SU-DHL-6 (cell line): ENCODE measurements at regions not wholly inside any gene's neighbourhood (a gene's known extent, or its start where the extent isn't known, plus 50 kb on each side); places are given as distances from the start of the nearest gene placed in this dataset.

Source experiments
- H2AFZ ChIP-seq: fragments of 200-600 bp; sonication (generic); 2 replicates; pipeline ENCODE4 v1.6.1; 2014; ENCODE audit warnings: low read depth, mild to moderate bottlenecking, moderate library complexity, mixed read lengths, antibody characterized with exemption, low read length; ENCODE audit not compliant: severe bottlenecking
- H3F3A ChIP-seq: fragments of 200-600 bp; shearing (Covaris generic); 2 replicates; pipeline ENCODE4 v1.6.0; 2016; ENCODE audit warnings: antibody characterized with exemption, mild to moderate bottlenecking; ENCODE audit not compliant: insufficient read depth
- H3K27ac ChIP-seq: fragments of 200-600 bp; sonication (generic); 2 replicates; pipeline ENCODE4 v1.5.1; 2016; ENCODE audit warnings: low read depth, mild to moderate bottlenecking, low read length, moderate library complexity, mixed read lengths
- H3K27me3 ChIP-seq: fragments of 200-600 bp; sonication (generic), shearing (Covaris generic); 2 replicates; pipeline ENCODE4 v1.6.0; 2014; ENCODE audit warnings: mild to moderate bottlenecking, low read length
- H3K36me3 ChIP-seq: fragments of 200-600 bp; sonication (generic); 2 replicates; pipeline ENCODE4 v1.6.1; 2014; ENCODE audit warnings: mild to moderate bottlenecking, low read length, mixed read lengths
- H3K4me2 ChIP-seq: fragments of 300-600, 200-600 bp; shearing (Covaris generic), sonication (generic); 2 replicates; pipeline ENCODE4 v1.6.0; 2014; ENCODE audit warnings: low read length, low read depth, mild to moderate bottlenecking; ENCODE audit not compliant: poor library complexity, severe bottlenecking
- H3K4me3 ChIP-seq: fragments of 200-600 bp; sonication (generic); 2 replicates; pipeline ENCODE4 v1.5.1; 2014; ENCODE audit warnings: antibody characterized with exemption, low read length, mild to moderate bottlenecking, mixed read lengths; ENCODE audit not compliant: insufficient read depth, poor library complexity, severe bottlenecking
- H3K79me2 ChIP-seq: fragments of 200-600 bp; sonication (generic); 2 replicates; pipeline ENCODE4 v1.6.1; 2014; ENCODE audit warnings: mild to moderate bottlenecking, low read length, moderate library complexity; ENCODE audit not compliant: insufficient read depth
- H3K9ac ChIP-seq: fragments of 200-600 bp; sonication (generic); 2 replicates; pipeline ENCODE4 v1.7.0; 2014; ENCODE audit warnings: mild to moderate bottlenecking, low read length
- H3K9me2 ChIP-seq: fragments of 200-600 bp; sonication (generic); replicated peaks from 2 replicates; pipeline ENCODE4 v1.6.1; 2014; ENCODE audit warnings: low read length; ENCODE audit not compliant: insufficient read depth
- H3K9me3 ChIP-seq: fragments of 200-600 bp; sonication (generic); 2 replicates; pipeline ENCODE4 v1.6.1; 2014; ENCODE audit warnings: low read length, mixed read lengths; ENCODE audit not compliant: insufficient read depth
- H4K20me1 ChIP-seq: fragments of 200-600 bp; sonication (generic); 2 replicates; pipeline ENCODE4 v1.6.1; 2014; ENCODE audit warnings: low read depth, mild to moderate bottlenecking, antibody characterized with exemption, low read length, moderate library complexity, mixed read lengths
- EZH2phosphoT487 ChIP-seq: fragments of 200-600 bp; sonication (generic), shearing (Covaris generic); conservative IDR thresholded peaks from 2 replicates; pipeline ENCODE4 v1.6.1; 2018; ENCODE audit warnings: mild to moderate bottlenecking, antibody characterized with exemption, low read length, moderate library complexity, mixed read lengths
- TF ChIP-seq, protein P1 (sequence below): fragments of 200-600 bp; sonication (generic); IDR thresholded peaks from one replicate; pipeline ENCODE4 v1.5.1; 2017; ENCODE audit warnings: antibody characterized with exemption, mild to moderate bottlenecking, low read length, moderate library complexity; ENCODE audit not compliant: insufficient read depth, poor library complexity, severe bottlenecking

DNA sequence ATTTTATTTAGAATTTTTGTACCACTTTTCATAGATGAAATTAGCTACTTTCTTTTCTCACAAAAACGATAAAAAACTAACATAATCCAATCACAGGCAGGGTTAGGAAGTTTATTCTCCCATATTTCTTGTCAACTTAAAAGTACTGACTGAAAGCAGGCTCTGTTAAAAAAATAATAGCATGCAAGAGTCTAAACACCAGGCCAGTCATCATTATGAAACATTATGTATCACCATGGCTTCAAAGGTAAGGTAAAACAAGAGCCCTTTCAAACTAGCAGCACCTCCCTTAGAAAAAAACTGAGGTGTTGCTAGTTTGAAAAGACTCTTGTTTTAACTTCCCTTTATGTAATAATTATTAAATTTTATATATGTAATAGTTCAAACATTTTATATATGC is 848.0 kb downstream of the RNF144A start:
- H4K20me1 ChIP-seq = no peaks in the 10 kb centered on the region
- no peaks in the 10 kb centered on the region for H3K9me2 ChIP-seq
- no peaks in the 10 kb centered on the region; the same call in 1 of the 2 replicates for H3K9me3 ChIP-seq
- no peaks in the 10 kb centered on the region for H3F3A ChIP-seq
- H2AFZ ChIP-seq = no peak overlapping the region
- H3K79me2 ChIP-seq = no peaks in the 10 kb centered on the region
- no peak overlapping the region for H3K27ac ChIP-seq
- TF ChIP-seq EZH2phosphoT487 = no peak
- TF ChIP-seq, protein P1, sequence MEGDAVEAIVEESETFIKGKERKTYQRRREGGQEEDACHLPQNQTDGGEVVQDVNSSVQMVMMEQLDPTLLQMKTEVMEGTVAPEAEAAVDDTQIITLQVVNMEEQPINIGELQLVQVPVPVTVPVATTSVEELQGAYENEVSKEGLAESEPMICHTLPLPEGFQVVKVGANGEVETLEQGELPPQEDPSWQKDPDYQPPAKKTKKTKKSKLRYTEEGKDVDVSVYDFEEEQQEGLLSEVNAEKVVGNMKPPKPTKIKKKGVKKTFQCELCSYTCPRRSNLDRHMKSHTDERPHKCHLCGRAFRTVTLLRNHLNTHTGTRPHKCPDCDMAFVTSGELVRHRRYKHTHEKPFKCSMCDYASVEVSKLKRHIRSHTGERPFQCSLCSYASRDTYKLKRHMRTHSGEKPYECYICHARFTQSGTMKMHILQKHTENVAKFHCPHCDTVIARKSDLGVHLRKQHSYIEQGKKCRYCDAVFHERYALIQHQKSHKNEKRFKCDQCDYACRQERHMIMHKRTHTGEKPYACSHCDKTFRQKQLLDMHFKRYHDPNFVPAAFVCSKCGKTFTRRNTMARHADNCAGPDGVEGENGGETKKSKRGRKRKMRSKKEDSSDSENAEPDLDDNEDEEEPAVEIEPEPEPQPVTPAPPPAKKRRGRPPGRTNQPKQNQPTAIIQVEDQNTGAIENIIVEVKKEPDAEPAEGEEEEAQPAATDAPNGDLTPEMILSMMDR = no peak
- H3K4me3 ChIP-seq = no peak overlapping the region
- H3K9ac ChIP-seq = no peak overlapping the region
- H3K4me2 ChIP-seq = no peak overlapping the region
- H3K27me3 ChIP-seq = no peaks in the 10 kb centered on the region
- H3K36me3 ChIP-seq = no peaks in the 10 kb centered on the region

- TF ChIP-seq, protein P1 = no peak
- no peak for TF ChIP-seq EZH2phosphoT487
- no peak overlapping the region for H3K4me2 ChIP-seq
- H3K9ac ChIP-seq = no peak overlapping the region
- no peak overlapping the region for H2AFZ ChIP-seq
- H3K36me3 ChIP-seq = no peaks in the 10 kb centered on the region
- no peaks in the 10 kb centered on the region for H3K79me2 ChIP-seq
- H3K27ac ChIP-seq = no peak overlapping the region
- no peaks in the 10 kb centered on the region for H4K20me1 ChIP-seq
- H3K9me3 ChIP-seq = no peaks in the 10 kb centered on the region; the same call in 1 of the 2 replicates
- no peaks in the 10 kb centered on the region for H3K27me3 ChIP-seq
- no peaks in the 10 kb centered on the region for H3K9me2 ChIP-seq
- no peak overlapping the region for H3K4me3 ChIP-seq
- no peaks in the 10 kb centered on the region for H3F3A ChIP-seq
Observed at GRCh38 chr2:7766088-7766722, 849.0 kb downstream of the RNF144A start.

DNA sequence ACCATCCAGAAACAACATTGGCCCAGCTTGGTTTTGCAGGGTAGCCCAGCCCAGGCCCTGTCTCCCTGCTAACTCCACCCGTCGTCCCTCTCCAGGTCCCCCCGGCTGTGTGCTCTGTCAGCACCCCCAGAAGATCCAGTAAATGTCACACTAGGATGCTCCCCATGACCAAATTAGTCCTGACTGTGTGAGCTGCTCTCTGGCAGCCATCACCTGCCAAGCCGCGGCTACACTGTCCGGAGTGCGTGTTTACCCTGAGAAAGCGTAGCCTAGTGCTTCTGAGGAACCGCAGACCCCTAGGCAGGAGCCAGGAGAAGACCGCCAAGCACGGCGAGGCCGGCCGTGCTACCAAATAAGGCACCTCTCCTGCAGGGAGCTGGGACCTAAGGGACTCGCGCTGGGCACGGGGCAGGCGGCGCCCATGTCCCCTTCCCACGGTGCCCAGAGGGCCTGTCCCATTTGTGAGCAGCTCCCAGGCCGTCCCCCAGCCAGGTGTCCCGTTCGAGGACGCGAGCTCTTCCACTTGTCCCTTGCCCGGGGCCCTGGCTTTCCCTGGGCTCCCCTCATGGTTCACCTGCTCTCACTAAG is 849.9 kb downstream of the RNF144A start:
- no peak overlapping the region for H2AFZ ChIP-seq
- H3K36me3 ChIP-seq = no peaks in the 10 kb centered on the region
- H3F3A ChIP-seq = no peaks in the 10 kb centered on the region
- no peak overlapping the region for H3K4me2 ChIP-seq
- no peaks in the 10 kb centered on the region for H3K9me2 ChIP-seq
- H3K79me2 ChIP-seq = no peaks in the 10 kb centered on the region
- TF ChIP-seq, protein P1 = no peak
- TF ChIP-seq EZH2phosphoT487 = no peak
- no peak overlapping the region for H3K9ac ChIP-seq
- no peak overlapping the region for H3K27ac ChIP-seq
- no peak overlapping the region for H3K4me3 ChIP-seq
- H3K27me3 ChIP-seq = no peaks in the 10 kb centered on the region
- no peaks in the 10 kb centered on the region for H4K20me1 ChIP-seq
- H3K9me3 ChIP-seq = no peaks in the 10 kb centered on the region; the same call in 1 of the 2 replicates
